IPS-NIHi7 (cell line): ENCODE measurements at regions not wholly inside any gene's neighbourhood (a gene's known extent, or its start where the extent isn't known, plus 50 kb on each side); places are given as distances from the start of the nearest gene placed in this dataset.

ENCODE experiments used
- DNase-seq: peaks from one replicate; pipeline ENCODE4 v3.0.0; 2012; ENCODE audit warnings: mixed read lengths; ENCODE audit errors: extremely low spot score

GRCh38 chr11:88448131-88448670, 110.7 kb upstream of the CTSC start:
- no peak for DNase-seq

GRCh38 chr11:88447281-88447680, 109.7 kb upstream of the CTSC start:
- no peak for DNase-seq

GRCh38 chr11:88439356-88439755, 101.8 kb upstream of the CTSC start:
- no peak for DNase-seq

GRCh38 chr11:88438721-88439120, 101.2 kb upstream of the CTSC start:
- no peak for DNase-seq

GRCh38 chr11:88435415-88435814, 97.9 kb upstream of the CTSC start:
- no peak for DNase-seq

- DNase-seq, result no peak
Measured at GRCh38 chr11:88434333-88434976, 96.9 kb upstream of the CTSC start.

- DNase-seq, result no peak
Measured at GRCh38 chr11:88433536-88434230, 96.1 kb upstream of the CTSC start.

GRCh38 chr11:88431675-88432341, 94.3 kb upstream of the CTSC start:
- DNase-seq, result no peak

- no peak for DNase-seq
Measured at GRCh38 chr11:88428959-88429358, 91.4 kb upstream of the CTSC start.

- DNase-seq, result no peak
Measured at GRCh38 chr11:88427719-88428118, 90.2 kb upstream of the CTSC start.

GRCh38 chr11:88424881-88425280, 87.3 kb upstream of the CTSC start:
- no peak for DNase-seq

- DNase-seq, result peak; percentile 41
Measured at GRCh38 chr11:88421530-88421929, 84.0 kb upstream of the CTSC start.

- DNase-seq, result no peak
Measured at GRCh38 chr11:88420165-88420791, 82.7 kb upstream of the CTSC start.

GRCh38 chr11:88418508-88418907, 81.0 kb upstream of the CTSC start:
- DNase-seq, result no peak

- DNase-seq, result no peak
Measured at GRCh38 chr11:88415495-88415894, 78.0 kb upstream of the CTSC start.

- no peak for DNase-seq
Measured at GRCh38 chr11:88414981-88415413, 77.5 kb upstream of the CTSC start.

- DNase-seq, result no peak
Measured at GRCh38 chr11:88414385-88414861, 76.9 kb upstream of the CTSC start.

GRCh38 chr11:88411265-88411664, 73.7 kb upstream of the CTSC start:
- no peak for DNase-seq

GRCh38 chr11:88410656-88411055, 73.1 kb upstream of the CTSC start:
- no peak for DNase-seq

- no peak for DNase-seq
Measured at GRCh38 chr11:88410056-88410455, 72.5 kb upstream of the CTSC start.

- DNase-seq, result no peak
Measured at GRCh38 chr11:88406876-88407275, 69.3 kb upstream of the CTSC start.

- no peak for DNase-seq
Measured at GRCh38 chr11:88405853-88406252, 68.3 kb upstream of the CTSC start.
